ENCODE measurements at regions not wholly inside any gene's neighbourhood (a gene's known extent, or its start where the extent isn't known, plus 50 kb on each side); places are given as distances from the start of the nearest gene placed in this dataset.

DNA sequence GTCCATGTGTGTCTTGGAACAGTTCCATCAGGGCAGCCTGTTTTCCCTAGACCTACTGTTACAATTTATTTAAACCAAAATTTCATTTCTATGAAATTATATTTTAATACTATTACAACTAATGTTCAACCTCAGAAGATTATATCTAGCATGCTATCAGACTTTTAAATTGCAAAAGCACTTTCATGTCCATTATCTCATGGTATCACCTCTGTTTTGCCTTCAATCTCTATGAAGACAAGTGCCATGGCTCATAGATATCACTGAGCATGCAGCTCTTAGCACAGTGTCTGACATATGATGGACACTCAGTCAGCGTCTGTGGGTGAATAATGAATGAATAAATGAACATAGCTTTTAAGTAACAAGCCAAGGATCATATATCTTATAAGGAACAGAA, 288.8 kb downstream of the RAD51AP2 start:
- Histone ChIP-seq H4K20me1 (ENCODE audit: control insufficient read depth, insufficient read depth, insufficient read length) (no peaks in the 10 kb centered on the region), H4K91ac (ENCODE audit: insufficient read length, low read depth, low read length) (no peak overlapping the region), H2BK15ac (ENCODE audit: low read depth, low read length) (no peak overlapping the region), H3K9ac (ENCODE audit: extremely low read depth, insufficient read length, low read length) (no peak overlapping the region), H4K5ac (ENCODE audit: insufficient read length, low read depth, low read length) (no peak overlapping the region), H4K8ac (replicated peaks; ENCODE audit: insufficient read length, low read depth, low read length) (no peak overlapping the region), H2BK20ac (ENCODE audit: low read depth, low read length, poor library complexity, severe bottlenecking) (no peak overlapping the region), H2BK5ac (ENCODE audit: insufficient read length, low read length) (no peak overlapping the region), H2AK5ac (ENCODE audit: insufficient read length, low read length) (no peak overlapping the region), H3K23ac (ENCODE audit: insufficient read length, low read depth, low read length) (no peak overlapping the region), H3K27ac (ENCODE audit: insufficient read length, low read depth, low read length) (no peak overlapping the region), H3K4me1 (ENCODE audit: insufficient read depth, low read length) (no peaks in the 10 kb centered on the region; the same call in 1 of the 2 replicates), H2BK12ac (ENCODE audit: insufficient read length, low read depth, low read length) (no peak overlapping the region), H3K4ac (ENCODE audit: low read depth, low read length) (no peak overlapping the region), H3K23me2 (ENCODE audit: insufficient read length, low read depth, low read length, poor library complexity, severe bottlenecking) (no peaks in the 10 kb centered on the region), H2AFZ (ENCODE audit: low read length) (no peak overlapping the region), H3K56ac (ENCODE audit: insufficient read length, low read depth, low read length) (no peak overlapping the region), H3K27me3 (ENCODE audit: insufficient read depth, low read length) (no peaks in the 10 kb centered on the region), H3K14ac (ENCODE audit: insufficient read depth, low read length) (no peak overlapping the region), H3K9me3 (ENCODE audit: control insufficient read depth, low read depth, low read length) (no peaks in the 10 kb centered on the region), H3K79me2 (ENCODE audit: insufficient read depth, low read length) (no peaks in the 10 kb centered on the region), H3K79me1 (ENCODE audit: insufficient read depth, low read depth, low read length, poor library complexity, severe bottlenecking) (no peaks in the 10 kb centered on the region), H3T11ph (ENCODE audit: low read length) (no peak overlapping the region), H3K4me2 (ENCODE audit: insufficient read depth, insufficient read length, low read length) (no peak overlapping the region), H3K18ac (ENCODE audit: insufficient read length, low read depth, low read length) (no peak overlapping the region), H2BK120ac (ENCODE audit: low read depth, low read length, poor library complexity, severe bottlenecking) (no peak overlapping the region)
- WGBS (ENCODE audit: extremely low coverage, insufficient read length, low lambda C conversion rate), result no CpG with 5 or more reads among the region's 1 CpG
- no peak overlapping the region for H3K27ac Mint-ChIP-seq
- no peaks in the 10 kb centered on the region for H3K9me3 Mint-ChIP-seq
- H3K27me3 Mint-ChIP-seq (ENCODE audit: low read depth), result no peaks in the 10 kb centered on the region; the same call in 1 of the 2 replicates
- TF ChIP-seq, protein P1, sequence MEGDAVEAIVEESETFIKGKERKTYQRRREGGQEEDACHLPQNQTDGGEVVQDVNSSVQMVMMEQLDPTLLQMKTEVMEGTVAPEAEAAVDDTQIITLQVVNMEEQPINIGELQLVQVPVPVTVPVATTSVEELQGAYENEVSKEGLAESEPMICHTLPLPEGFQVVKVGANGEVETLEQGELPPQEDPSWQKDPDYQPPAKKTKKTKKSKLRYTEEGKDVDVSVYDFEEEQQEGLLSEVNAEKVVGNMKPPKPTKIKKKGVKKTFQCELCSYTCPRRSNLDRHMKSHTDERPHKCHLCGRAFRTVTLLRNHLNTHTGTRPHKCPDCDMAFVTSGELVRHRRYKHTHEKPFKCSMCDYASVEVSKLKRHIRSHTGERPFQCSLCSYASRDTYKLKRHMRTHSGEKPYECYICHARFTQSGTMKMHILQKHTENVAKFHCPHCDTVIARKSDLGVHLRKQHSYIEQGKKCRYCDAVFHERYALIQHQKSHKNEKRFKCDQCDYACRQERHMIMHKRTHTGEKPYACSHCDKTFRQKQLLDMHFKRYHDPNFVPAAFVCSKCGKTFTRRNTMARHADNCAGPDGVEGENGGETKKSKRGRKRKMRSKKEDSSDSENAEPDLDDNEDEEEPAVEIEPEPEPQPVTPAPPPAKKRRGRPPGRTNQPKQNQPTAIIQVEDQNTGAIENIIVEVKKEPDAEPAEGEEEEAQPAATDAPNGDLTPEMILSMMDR (conservative IDR thresholded peaks at IDR 0.05), result no peak
- H3K36me3 Mint-ChIP-seq (ENCODE audit: insufficient read depth in 1 of 3, low read depth in 3 of 3), result no peaks in the 10 kb centered on the region
- no peak overlapping the region for H3K4me3 Mint-ChIP-seq
- H3K4me1 Mint-ChIP-seq, result 0 out of 4 replicates have a peak, but pooled peaks cover 0 to 6% of the 10 kb centered on the region in 2 experiments
- DNase-seq, result no peak

Measured in H9 (cell line).